ENCODE measurements at regions not wholly inside any gene's neighbourhood (a gene's known extent, or its start where the extent isn't known, plus 50 kb on each side); places are given as distances from the start of the nearest gene placed in this dataset.

DNA sequence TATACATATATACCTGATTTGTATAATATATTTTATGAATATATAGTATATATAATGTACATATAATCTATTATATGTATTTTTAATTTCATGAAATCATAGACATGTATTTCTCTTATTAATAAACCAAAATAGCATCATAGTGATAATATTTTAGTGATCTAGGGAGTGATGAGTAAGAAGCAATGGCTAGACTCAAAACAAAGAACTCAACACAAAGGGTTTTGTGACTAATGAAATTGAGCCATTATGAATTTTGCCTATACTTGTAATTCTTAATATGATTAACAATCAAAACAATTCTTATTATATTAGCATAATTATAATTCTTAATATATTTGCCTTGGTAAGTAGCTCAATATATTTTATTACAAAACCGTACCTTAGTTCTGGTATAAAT lies 1614.1 kb upstream of the TMEFF2 start:
- no peaks in the 10 kb centered on the region for H3K79me2 ChIP-seq (ENCODE audit: insufficient read depth, low read length)
- H4K20me1 ChIP-seq (ENCODE audit: insufficient read depth, low read length): no peaks in the 10 kb centered on the region
- no peak overlapping the region for H3K27ac ChIP-seq (ENCODE audit: low read depth, low read length)
- no peaks in the 10 kb centered on the region for H3K4me1 ChIP-seq (ENCODE audit: insufficient read depth, low read length)
- no peak overlapping the region for H3K4me3 ChIP-seq (ENCODE audit: insufficient read depth, low read length)
- H3K27me3 ChIP-seq (ENCODE audit: insufficient read depth, low read length): no peaks in the 10 kb centered on the region
- H3K36me3 ChIP-seq (ENCODE audit: insufficient read depth, low read length): no peaks in the 10 kb centered on the region
- no peak for DNase-seq (ENCODE audit: insufficient read length, low spot score, missing footprints)
- H3K9me3 ChIP-seq (ENCODE audit: low read depth, low read length): no peaks in the 10 kb centered on the region
- no peak overlapping the region for H2AFZ ChIP-seq (ENCODE audit: low read length)
- TF ChIP-seq, protein P1, sequence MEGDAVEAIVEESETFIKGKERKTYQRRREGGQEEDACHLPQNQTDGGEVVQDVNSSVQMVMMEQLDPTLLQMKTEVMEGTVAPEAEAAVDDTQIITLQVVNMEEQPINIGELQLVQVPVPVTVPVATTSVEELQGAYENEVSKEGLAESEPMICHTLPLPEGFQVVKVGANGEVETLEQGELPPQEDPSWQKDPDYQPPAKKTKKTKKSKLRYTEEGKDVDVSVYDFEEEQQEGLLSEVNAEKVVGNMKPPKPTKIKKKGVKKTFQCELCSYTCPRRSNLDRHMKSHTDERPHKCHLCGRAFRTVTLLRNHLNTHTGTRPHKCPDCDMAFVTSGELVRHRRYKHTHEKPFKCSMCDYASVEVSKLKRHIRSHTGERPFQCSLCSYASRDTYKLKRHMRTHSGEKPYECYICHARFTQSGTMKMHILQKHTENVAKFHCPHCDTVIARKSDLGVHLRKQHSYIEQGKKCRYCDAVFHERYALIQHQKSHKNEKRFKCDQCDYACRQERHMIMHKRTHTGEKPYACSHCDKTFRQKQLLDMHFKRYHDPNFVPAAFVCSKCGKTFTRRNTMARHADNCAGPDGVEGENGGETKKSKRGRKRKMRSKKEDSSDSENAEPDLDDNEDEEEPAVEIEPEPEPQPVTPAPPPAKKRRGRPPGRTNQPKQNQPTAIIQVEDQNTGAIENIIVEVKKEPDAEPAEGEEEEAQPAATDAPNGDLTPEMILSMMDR (IDR thresholded peaks at IDR 0.05; ENCODE audit: extremely low read depth, low read depth, low read length): no peak
- no peak overlapping the region for H3K4me2 ChIP-seq (ENCODE audit: insufficient read depth, low read length)

DNA sequence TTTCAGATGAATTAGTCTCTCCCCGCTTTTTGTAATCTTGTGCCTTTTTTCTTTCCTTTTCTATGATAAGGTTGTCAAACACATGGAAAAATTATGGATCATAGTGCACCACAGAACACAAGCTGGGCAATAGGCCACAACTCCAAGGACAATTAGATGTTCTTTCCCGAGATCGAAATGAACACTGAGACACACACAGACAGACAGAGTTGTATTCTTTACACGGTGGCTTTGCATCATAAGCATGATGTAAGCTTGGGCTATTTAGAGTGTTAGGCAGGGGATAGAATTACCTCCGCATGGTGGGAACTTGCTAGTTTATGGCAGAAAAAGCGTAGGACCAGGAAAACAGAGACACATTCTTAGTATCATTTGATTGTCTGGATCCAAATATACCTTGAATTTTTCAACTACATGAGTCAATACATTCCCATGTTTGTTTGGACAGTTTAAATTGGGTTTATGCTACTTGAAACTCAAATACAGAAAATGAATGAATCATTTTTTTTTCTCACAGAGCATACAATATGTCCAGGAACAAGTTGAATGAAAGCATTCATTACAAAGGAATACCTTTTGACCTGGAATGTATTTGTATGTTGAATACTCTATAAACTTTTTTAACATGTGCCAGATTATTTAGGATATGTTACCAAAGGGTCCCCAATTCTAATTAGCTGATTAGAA lies 1611.5 kb upstream of the TMEFF2 start:
- TF ChIP-seq, protein P1 (IDR thresholded peaks at IDR 0.05; ENCODE audit: extremely low read depth, low read depth, low read length): no peak
- no peak for DNase-seq (ENCODE audit: insufficient read length, low spot score, missing footprints)
- Histone ChIP-seq H3K79me2 (ENCODE audit: insufficient read depth, low read length) (no peaks in the 10 kb centered on the region), H3K4me2 (ENCODE audit: insufficient read depth, low read length) (no peak overlapping the region), H3K36me3 (ENCODE audit: insufficient read depth, low read length) (no peaks in the 10 kb centered on the region), H3K27me3 (ENCODE audit: insufficient read depth, low read length) (no peaks in the 10 kb centered on the region), H3K9me3 (ENCODE audit: low read depth, low read length) (no peaks in the 10 kb centered on the region), H3K27ac (ENCODE audit: low read depth, low read length) (no peak overlapping the region), H2AFZ (ENCODE audit: low read length) (no peak overlapping the region), H4K20me1 (ENCODE audit: insufficient read depth, low read length) (no peaks in the 10 kb centered on the region), H3K4me1 (ENCODE audit: insufficient read depth, low read length) (no peaks in the 10 kb centered on the region), H3K4me3 (ENCODE audit: insufficient read depth, low read length) (no peak overlapping the region)

DNA sequence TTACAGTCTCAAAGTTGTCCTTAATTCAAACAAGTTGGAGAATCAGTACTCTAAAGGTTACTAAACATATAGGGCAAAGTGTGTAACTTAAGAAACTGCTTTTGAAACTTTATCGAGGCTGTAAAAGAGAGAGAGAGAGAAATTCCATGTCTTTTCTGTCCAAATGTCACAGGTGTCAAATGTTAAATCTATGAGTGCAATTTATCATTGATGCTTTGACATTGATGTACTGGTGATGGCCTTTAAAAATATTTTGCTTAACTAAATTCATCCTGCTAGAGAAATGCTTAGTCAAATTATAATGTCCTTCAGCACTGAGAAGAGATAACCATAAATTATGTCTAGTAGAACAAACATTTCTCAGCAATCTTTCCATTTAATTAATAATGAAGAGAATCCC lies 1602.1 kb upstream of the TMEFF2 start:
- Histone ChIP-seq H2AFZ (ENCODE audit: low read length) (no peak overlapping the region), H3K79me2 (ENCODE audit: insufficient read depth, low read length) (no peaks in the 10 kb centered on the region), H3K36me3 (ENCODE audit: insufficient read depth, low read length) (no peaks in the 10 kb centered on the region), H4K20me1 (ENCODE audit: insufficient read depth, low read length) (no peaks in the 10 kb centered on the region), H3K4me1 (ENCODE audit: insufficient read depth, low read length) (no peaks in the 10 kb centered on the region), H3K9me3 (ENCODE audit: low read depth, low read length) (no peaks in the 10 kb centered on the region), H3K4me2 (ENCODE audit: insufficient read depth, low read length) (no peak overlapping the region), H3K4me3 (ENCODE audit: insufficient read depth, low read length) (no peak overlapping the region), H3K27me3 (ENCODE audit: insufficient read depth, low read length) (no peaks in the 10 kb centered on the region), H3K27ac (ENCODE audit: low read depth, low read length) (no peak overlapping the region)
- TF ChIP-seq, protein P1 (IDR thresholded peaks at IDR 0.05; ENCODE audit: extremely low read depth, low read depth, low read length): no peak
- DNase-seq (ENCODE audit: insufficient read length, low spot score, missing footprints): no peak

DNA sequence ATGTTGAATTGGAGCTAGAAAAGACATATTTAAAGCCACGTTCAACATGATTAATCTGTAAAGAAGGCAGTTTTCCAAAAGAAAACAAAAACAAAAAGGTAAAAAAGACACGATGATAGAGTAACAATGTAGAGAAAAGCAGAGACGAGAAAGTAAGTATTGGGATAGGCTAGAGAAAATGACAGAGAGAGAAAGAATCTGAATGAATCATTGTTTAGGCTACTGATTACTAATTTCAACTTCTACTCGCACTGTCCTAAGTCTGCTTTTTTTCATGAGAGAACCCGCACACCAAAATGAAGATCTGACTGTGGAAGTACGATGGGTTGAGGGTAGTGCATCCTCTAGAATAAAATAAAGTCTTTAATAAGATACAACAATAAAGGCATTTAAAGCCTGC lies 1599.2 kb upstream of the TMEFF2 start:
- H3K4me1 ChIP-seq (ENCODE audit: insufficient read depth, low read length): no peaks in the 10 kb centered on the region
- peak overlapping the region; percentile 52 for H3K27ac ChIP-seq (ENCODE audit: low read depth, low read length)
- no peaks in the 10 kb centered on the region for H3K79me2 ChIP-seq (ENCODE audit: insufficient read depth, low read length)
- no peaks in the 10 kb centered on the region for H3K9me3 ChIP-seq (ENCODE audit: low read depth, low read length)
- peak overlapping the region; percentile 37 for H2AFZ ChIP-seq (ENCODE audit: low read length)
- H3K4me2 ChIP-seq (ENCODE audit: insufficient read depth, low read length): peak overlapping the region; percentile 2
- TF ChIP-seq, protein P1 (IDR thresholded peaks at IDR 0.05; ENCODE audit: extremely low read depth, low read depth, low read length): no peak
- DNase-seq (ENCODE audit: insufficient read length, low spot score, missing footprints): no peak
- H3K4me3 ChIP-seq (ENCODE audit: insufficient read depth, low read length): no peak overlapping the region
- no peaks in the 10 kb centered on the region for H3K27me3 ChIP-seq (ENCODE audit: insufficient read depth, low read length)
- H4K20me1 ChIP-seq (ENCODE audit: insufficient read depth, low read length): no peaks in the 10 kb centered on the region
- no peaks in the 10 kb centered on the region for H3K36me3 ChIP-seq (ENCODE audit: insufficient read depth, low read length)

Measured in osteoblast (primary cell).